ENCODE measurements at regions not wholly inside any gene's neighbourhood (a gene's known extent, or its start where the extent isn't known, plus 50 kb on each side); places are given as distances from the start of the nearest gene placed in this dataset.
"Not testable (repeated sequence)": the region's sequence is repeated elsewhere in the genome, so short reads cannot be mapped to it uniquely, and the experiment has no call there.

DNA sequence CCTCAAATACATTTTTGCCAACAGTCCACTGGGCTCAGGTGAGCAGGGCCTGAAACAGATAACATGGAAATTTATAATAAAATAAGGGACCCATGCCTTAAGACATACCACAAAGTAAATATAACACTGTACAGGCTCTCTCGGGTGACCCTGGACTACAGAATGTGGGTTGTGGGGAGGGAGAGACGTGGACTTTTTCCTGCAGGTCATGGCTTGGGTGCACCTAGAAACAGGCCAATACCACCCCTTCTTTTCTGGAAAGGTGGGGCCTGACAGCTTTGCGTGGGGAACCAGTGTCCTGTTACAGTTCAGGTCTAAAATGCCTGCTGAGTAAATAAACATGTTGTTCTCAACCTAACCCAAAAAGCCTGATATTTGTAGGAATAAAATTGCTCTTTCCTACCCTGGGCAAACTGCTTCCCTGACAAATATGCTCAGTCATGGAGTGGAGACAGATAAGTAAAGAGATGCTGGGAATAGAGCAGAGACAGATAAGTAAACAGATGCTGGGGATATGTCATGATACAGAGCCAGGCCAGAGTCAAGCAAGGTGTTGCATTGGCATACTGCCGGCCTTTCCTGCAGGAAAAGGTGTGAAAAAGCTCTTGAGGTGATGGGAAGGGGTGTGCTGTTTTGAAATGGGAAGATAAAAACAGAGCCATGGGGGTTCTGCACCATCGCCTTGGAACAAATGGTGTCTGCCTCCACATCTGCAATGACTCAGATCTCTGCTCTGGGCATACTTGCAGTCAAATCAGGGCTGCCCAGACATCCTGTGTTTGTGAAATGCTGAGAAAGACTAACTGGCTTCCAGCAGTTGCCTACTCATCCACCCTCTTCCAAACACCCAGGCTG lies 535.6 kb downstream of the KCNJ18 start:
- H3K4me3 ChIP-seq; DNase-seq; H3K27ac ChIP-seq; H3K27me3 ChIP-seq; H3K9me3 ChIP-seq; intact Hi-C loops (cut with DNase I); ATAC-seq; H3K36me3 ChIP-seq; H3K4me1 ChIP-seq: not testable (repeated sequence)
- 61 to 71% (median 67%) methylated on average over 3 to 5 of the region's 5 CpGs for WGBS, 4 donors

DNA sequence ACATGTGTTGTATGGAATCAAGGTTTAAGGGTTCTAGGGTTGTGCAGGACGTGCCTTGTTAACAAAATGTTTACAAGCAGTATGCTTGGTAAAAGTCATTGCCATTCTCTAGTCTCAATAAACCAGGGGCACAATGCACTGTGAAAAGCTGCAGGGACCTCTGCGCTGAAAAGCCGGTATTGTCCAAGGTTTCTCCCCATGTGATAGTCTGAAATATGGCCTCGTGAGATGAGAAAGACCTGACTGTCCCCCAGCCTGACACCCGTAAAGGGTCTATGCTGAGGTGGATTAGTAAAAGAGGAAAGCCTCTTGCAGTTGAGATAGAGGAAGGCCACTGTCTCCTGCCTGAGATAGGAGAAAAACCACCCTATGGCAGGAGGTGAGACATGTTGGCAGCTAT lies 537.5 kb downstream of the KCNJ18 start:
- H3K9me3 ChIP-seq: peaks cover 0 to 28% (median 0%) of the 10 kb centered on the region in 12 donors
- ATAC-seq; intact Hi-C loops (cut with DNase I); H3K4me3 ChIP-seq; DNase-seq; H3K4me1 ChIP-seq; H3K27me3 ChIP-seq; H3K36me3 ChIP-seq; H3K27ac ChIP-seq: not testable (repeated sequence)
- WGBS, 4 donors: 67 to 69% (median 68%) methylated on average over 5 of the region's 5 CpGs

DNA sequence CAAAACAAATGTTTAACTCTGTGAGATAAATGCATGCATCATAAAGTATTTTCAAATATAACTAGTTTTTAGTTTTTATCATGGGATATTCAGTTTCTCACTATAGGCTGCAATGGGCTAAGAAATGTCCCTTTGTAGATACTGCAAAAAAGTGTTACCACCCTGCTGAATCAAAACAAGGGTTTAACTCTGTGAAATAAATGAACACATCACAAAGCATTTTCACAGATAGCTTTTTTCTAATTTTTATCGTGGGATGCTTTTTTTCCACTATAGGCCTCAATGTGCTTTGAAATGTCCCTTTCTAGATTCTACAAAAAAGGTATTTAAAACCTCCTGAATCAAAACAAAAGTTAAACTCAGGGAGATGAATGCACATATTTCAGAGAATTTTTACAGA lies 541.1 kb downstream of the KCNJ18 start:
- intact Hi-C loops (cut with DNase I): no loop called here
- 84 to 94% (median 90%) methylated on average over 1 of the region's 1 CpG for WGBS, 4 donors
- H3K27ac ChIP-seq: no peak overlapping the region

DNA sequence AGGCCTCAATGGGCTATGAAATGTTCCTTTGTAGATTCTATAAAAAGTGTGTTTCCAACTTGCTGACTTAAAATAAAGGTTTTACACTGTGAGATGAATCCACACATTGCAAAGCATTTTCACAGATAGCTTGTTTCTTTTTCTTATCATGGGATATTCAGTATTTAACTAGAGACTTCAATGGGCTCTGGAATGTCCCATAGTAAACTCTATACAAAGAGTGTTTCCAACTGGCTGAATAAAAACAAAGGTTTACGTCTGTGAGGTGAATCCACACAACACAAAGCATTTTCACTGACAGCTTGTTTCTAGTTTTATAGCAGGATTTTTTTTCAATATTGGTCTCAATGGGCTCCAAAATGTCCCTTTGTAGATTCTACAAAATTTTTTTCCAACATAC lies 550.1 kb downstream of the KCNJ18 start:
- ATAC-seq (no peak), DNase-seq (no peak)
- H3K4me1 ChIP-seq: no peaks in the 10 kb centered on the region
- H3K4me3 ChIP-seq: no peak overlapping the region
- peaks cover 0 to 16% (median 0%) of the 10 kb centered on the region in 12 donors for H3K9me3 ChIP-seq
- TF ChIP-seq, protein P1, sequence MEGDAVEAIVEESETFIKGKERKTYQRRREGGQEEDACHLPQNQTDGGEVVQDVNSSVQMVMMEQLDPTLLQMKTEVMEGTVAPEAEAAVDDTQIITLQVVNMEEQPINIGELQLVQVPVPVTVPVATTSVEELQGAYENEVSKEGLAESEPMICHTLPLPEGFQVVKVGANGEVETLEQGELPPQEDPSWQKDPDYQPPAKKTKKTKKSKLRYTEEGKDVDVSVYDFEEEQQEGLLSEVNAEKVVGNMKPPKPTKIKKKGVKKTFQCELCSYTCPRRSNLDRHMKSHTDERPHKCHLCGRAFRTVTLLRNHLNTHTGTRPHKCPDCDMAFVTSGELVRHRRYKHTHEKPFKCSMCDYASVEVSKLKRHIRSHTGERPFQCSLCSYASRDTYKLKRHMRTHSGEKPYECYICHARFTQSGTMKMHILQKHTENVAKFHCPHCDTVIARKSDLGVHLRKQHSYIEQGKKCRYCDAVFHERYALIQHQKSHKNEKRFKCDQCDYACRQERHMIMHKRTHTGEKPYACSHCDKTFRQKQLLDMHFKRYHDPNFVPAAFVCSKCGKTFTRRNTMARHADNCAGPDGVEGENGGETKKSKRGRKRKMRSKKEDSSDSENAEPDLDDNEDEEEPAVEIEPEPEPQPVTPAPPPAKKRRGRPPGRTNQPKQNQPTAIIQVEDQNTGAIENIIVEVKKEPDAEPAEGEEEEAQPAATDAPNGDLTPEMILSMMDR (IDR thresholded peaks at IDR 0.05): no peak
- no peak for TF ChIP-seq POLR2A (IDR thresholded peaks at IDR 0.05)
- intact Hi-C loops (cut with DNase I): no loop called here
- no peaks in the 10 kb centered on the region for H3K36me3 ChIP-seq
- H3K27ac ChIP-seq: no peak overlapping the region
- 59 to 67% (median 64%) methylated on average over 1 of the region's 1 CpG for WGBS, 4 donors
- H3K27me3 ChIP-seq: no peaks in the 10 kb centered on the region

More for the DNA sequence above, 541.1 kb downstream of the KCNJ18 start:
- no peaks in the 10 kb centered on the region for H3K36me3 ChIP-seq
- TF ChIP-seq, protein P1 (IDR thresholded peaks at IDR 0.05): no peak
- no peak for TF ChIP-seq POLR2A (IDR thresholded peaks at IDR 0.05)
- H3K27me3 ChIP-seq: no peaks in the 10 kb centered on the region
- DNase-seq (no peak), ATAC-seq (no peak)
- H3K4me3 ChIP-seq: no peak overlapping the region
- no peaks in the 10 kb centered on the region for H3K4me1 ChIP-seq
- H3K9me3 ChIP-seq: peaks cover 0 to 32% (median 0%) of the 10 kb centered on the region in 12 donors

DNA sequence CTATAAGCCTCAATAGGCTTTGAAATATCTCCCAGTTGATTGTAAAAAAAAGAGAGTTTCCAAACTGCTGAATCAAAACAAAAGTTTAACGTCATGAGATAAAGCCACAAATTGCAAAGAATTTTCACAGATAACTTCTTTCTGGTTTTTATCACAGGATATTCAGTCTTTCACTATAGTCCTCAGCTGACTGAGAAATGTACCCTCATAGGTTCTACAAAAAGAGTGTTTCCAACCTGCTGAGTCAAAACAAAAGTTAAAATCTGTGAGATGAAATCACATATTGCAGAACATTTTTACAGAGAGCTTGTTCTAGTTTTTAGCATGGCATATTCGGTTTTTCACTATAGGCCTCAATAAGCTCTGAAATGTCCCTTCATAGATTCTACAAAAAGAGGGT lies 559.2 kb downstream of the KCNJ18 start:
- Histone ChIP-seq H3K27me3 (no peaks in the 10 kb centered on the region), H3K36me3 (no peaks in the 10 kb centered on the region), H3K4me3 (no peak overlapping the region), H3K4me1 (no peaks in the 10 kb centered on the region), H3K27ac (no peak overlapping the region), H3K9me3 (peaks cover 0 to 10% (median 0%) of the 10 kb centered on the region in 12 donors)
- TF ChIP-seq POLR2A (IDR thresholded peaks at IDR 0.05): no peak
- TF ChIP-seq, protein P1 (IDR thresholded peaks at IDR 0.05): no peak
- intact Hi-C loops (cut with DNase I): no loop called here
- ATAC-seq: no peak
- WGBS, 4 donors: 55 to 59% (median 57%) methylated on average over 2 of the region's 2 CpGs
- DNase-seq: no peak
